ENCODE measurements at regions not wholly inside any gene's neighbourhood (a gene's known extent, or its start where the extent isn't known, plus 50 kb on each side); places are given as distances from the start of the nearest gene placed in this dataset.
"Not testable (repeated sequence)": the region's sequence is repeated elsewhere in the genome, so short reads cannot be mapped to it uniquely, and the experiment has no call there.

DNA sequence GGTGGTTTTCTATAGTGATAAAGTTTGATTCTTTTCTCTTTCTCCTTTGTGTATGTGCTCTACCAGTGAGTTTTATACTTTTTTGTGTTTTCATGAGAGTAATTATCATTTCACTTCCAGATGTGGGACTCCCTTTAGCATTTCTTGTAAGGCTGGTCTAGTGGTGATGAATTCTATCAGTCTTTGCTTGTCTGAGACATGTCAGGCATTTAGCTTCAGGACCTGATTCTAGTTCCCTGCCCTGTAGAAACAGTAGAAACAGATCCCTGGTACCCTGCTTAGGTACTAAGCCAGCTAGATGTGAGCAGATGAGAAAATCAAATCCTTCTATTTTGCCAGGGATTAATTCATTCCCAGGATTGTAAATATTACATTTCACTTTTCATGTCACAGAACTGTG, 203.7 kb downstream of the ALG10 start:
- DNase-seq (ENCODE audit: low read depth) = not testable (repeated sequence)

DNA sequence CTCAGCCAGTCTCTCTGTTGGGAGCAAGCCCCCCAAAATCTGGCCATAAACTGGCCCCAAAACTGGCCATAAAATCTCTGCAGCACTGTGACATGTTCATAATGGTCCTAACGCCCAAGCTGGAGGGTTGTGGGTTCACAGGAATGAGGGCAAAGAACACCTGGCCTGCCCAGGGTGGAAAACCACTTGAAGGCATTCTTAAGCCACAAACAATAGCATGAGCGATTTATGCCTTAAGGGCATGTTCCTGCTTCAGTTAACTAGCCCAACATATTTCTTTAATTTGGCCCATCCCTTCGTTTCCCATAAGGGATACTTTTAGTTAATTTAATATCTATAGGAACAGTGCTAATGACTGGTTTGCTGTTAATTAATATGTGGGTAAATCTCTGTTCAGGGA, 205.8 kb downstream of the ALG10 start:
- not testable (repeated sequence) for DNase-seq (ENCODE audit: low read depth)

DNA sequence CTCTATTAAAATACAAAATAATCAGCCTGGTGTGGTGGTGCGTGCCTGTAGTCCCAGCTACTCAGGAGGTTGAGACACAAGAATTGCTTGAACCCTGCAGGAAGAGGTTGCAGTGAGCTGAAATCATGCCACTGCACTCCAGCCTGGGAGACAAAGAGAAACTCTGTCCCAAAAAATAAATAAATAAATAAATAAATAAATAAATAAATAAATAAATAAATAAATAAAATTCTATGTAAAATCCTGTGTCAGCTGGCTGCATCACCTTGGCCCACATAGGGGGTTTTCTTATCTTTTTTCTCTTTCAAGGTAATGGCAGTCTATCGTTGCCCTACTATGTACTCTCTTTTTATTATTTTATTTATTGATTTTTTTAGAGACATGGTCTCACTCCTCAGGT, 206.7 kb downstream of the ALG10 start:
- DNase-seq (ENCODE audit: low read depth) = not testable (repeated sequence)

DNA sequence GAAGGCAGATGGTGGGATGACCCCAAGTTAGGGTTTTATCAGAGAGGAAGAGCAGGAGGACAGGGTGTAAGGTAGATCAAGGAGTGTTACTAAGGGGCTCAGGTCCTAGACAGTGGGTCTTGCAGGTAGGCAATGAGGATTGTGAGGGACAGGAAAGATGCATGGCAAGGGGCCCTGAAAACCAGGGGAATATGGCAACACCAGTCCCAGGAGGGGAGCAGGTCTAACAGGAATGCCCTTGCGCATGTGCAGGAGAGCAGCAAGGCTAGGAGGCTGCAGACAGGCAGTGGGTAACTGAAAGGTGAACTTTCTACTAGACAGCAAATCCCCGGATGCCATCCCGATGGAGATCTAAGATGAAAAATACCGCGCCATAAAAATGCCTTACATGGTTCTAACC, 211.3 kb downstream of the ALG10 start:
- no peak for DNase-seq (ENCODE audit: low read depth)

DNA sequence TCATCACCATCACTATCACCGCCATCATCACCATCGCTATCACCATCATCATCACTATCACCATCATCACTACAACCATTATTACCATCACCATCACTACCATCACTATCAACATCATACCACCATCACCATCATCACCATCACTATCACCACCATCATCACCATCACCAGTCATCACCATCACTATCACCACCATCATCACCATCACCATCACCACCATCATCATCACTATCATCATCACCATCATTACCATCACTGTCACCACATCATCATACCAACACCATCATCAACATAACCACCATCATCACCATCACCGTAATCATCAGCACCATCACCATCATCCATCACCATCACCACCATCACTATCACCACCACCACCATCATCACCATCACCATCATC, 213.8 kb downstream of the ALG10 start:
- no peak for DNase-seq (ENCODE audit: low read depth)

DNA sequence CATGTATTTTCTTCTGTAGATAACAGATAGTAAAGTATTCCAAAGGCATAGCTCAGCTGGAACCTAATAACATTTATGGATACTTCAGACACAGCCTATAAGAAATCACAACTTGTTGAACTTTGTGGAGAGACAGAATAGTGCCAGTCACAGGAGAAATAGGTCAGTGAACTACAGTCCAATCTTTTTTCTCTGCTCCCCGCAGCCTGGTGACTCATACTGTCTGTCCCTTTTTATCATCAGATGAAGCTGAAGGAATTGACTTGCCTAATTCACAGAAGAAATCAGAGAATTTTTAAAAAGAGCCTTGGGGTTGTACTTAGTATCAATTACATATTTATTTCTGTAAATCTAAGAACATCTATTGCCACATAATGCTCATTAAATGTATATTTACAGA, 222.3 kb downstream of the ALG10 start:
- no peak for DNase-seq (ENCODE audit: low read depth)

DNA sequence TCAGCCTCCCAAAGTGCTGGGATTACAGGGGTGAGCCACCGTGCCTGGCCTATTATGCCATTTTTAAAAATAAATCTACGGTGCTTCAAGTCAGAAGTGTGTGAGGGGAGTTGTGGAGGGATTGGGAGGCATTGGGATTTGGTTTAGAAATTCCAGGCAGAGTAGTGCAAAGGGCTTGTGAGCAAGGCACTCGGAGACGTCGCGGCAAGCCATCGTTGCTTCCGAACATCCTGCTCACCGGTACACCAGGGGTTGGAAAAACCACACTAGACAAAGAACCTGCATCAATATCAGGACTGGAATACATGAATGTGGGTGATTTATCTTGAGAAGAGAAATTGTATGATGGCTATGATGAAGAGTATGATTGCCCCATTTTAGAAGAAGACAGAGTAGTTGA, 227.0 kb downstream of the ALG10 start:
- no peak for DNase-seq (ENCODE audit: low read depth)

DNA sequence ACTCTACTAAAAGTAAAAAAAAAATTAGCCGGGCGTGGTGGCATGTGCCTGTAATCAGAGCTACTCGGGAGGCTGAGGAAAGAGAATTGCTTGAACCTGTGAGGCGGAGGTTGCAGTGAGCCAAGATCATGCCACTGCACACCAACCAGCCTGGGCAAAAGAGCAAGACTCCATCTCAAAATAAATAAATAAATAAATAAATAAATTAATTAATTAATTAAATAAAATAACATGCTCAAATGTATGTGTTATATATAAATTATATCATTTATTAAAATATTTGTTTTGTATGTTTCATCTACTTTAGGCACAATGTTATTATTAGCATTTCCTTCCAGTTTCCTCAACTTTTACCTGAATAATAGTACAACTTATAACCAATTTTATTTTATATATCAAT, 229.6 kb downstream of the ALG10 start:
- DNase-seq (ENCODE audit: low read depth) = not testable (repeated sequence)

DNA sequence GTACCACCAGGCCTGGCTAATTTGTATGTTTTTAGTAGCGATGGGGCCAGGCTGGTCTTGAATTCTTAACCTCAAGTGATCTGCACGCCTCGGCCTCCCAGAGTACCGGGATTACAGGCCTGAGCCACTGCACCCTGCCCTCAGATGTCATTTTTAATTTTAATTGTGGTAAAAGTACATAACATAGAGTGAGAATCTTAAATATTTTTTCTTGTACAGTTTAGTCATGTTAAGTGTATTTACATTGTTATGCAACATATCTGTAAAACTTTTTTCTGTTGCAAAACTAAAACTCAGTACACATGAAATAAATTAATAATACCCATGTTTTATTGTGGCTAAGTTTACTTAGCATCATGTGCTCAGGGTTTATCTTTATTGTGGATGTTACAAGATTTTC, 231.4 kb downstream of the ALG10 start:
- no peak for DNase-seq (ENCODE audit: low read depth)

DNA sequence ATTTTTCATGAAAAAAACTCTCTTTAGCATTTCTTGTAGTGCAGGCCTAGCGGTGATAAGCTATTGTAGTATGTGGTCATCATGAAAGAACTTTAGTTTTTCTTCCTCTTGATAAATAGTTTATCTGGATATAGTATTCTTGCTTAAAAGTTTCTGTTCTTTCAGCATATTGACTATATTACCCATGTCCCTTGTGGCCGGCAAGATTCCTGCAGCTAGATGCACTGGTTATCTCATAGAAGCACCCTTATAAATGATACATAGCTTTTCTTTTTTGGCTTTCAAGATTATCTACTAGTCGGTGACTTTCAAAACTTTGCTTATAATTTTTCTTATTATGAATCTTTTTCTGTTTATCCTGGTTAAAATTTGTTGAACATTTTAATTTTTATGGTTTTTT, 234.8 kb downstream of the ALG10 start:
- no peak for DNase-seq (ENCODE audit: low read depth)

DNA sequence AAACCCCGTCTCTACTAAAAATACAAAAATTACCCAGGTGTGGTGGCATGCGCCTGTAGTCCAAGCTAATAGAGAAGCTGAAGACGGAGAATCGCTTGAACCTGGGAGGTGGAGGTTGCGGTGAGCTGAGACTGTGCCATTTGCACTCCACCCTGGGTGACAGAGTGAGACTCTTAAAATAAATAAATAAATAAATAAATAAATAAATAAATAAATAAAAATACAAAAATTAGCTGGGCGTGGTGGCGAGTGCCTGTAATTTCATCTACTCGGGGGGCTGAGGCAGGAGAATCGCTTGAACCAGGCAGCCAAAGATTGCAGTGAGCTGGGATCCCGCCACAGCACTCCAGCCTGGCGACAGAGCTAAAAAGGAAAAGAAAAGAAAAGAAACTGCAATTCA, 239.8 kb downstream of the ALG10 start:
- not testable (repeated sequence) for DNase-seq (ENCODE audit: low read depth)

DNA sequence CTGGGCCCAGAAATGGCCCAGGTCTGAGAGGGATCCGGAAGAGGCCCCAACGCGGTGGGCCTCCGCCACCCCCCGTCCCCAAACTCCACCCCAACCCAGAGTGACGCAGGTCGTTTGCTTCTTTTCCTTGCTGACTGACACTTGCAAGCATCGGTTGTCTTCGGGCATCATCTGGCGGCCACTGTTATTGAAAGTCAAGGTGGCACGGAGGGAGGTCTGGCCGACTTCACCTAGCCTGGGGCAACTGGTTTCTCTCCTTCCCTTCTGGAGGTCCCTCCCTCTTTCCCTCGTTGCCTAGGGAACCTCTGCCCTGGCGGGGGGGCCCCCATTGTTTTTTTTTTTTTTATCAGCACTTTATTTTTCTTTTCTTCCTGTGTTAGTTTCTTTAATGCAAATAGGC, 241.8 kb downstream of the ALG10 start:
- no peak for DNase-seq (ENCODE audit: low read depth)

DNA sequence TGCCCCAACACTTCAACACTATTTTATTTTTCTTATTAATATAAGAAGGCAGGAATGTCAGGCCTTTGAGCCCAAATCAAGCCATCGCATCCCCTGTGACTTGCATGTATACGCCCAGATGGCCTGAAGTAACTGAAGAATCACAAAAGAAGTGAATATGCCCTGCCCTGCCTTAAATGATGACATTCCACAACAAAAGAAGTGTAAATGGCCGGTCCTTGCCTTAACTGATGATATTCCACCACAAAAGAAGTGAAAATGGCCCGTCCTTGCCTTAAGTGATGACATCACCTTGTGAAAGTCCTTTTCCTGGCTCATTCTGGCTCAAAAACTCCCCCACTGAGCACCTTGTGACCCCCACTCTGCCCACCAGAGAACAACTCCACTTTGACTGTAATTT, 251.4 kb downstream of the ALG10 start:
- not testable (repeated sequence) for DNase-seq (ENCODE audit: low read depth)

DNA sequence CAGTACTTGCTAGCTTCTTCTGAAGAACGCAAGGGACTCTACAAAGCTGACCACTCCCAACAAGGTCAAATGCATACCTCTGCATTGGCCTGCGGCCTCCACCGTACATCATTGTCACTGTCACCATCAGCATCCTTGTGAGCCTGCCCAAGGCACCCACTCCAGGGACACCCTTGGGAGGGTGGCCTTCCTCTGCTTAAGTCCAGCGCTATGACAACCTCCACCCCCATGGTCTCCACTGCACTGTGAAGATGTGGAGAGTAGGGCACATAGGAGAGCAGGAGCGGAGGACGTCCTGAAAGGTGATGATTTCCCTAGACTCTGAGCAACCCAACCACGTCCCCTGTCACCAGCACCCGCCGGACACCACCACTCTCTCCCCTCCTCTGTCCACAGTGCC, 252.8 kb downstream of the ALG10 start:
- DNase-seq (ENCODE audit: low read depth) = no peak

DNA sequence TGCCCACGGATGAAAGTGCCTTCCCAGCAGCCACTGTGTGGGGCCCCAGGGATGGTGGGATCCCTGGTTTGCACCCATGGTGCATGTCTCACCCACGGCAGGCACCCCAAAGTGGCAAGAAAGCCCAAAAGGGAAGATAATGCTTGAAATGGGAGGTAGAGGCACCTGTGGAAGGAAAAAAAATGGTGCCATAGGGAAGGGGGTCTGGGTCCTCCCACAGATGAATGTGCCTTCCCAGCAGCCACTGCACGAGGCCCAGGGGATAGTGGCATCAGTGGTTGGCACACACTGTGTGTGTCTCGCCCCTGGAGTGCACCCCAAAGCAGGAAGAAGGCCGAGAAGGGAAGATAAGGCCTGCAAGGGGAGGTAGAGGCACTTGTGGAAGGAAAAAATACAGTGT, 264.2 kb downstream of the ALG10 start:
- no peak for DNase-seq (ENCODE audit: low read depth)

DNA sequence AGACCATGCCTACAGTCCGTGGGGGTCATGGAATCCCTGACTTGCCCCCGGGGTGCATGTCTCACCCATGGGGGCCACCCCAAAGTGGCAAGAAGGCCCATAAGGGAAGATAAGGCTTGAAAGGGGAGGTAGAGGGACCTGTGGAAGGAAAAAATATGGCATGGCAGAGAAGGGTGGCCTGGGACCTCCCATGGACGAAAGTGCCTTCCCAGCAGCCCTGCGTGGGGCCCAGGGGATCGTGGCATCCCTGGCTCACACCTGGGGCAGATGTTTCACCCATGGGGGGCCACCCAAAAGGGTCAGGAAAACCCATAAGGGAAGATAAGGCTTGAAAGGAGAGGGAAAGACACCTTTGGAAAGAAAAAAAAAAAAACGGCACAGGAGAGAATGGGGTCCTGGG, 264.6 kb downstream of the ALG10 start:
- no peak for DNase-seq (ENCODE audit: low read depth)

DNA sequence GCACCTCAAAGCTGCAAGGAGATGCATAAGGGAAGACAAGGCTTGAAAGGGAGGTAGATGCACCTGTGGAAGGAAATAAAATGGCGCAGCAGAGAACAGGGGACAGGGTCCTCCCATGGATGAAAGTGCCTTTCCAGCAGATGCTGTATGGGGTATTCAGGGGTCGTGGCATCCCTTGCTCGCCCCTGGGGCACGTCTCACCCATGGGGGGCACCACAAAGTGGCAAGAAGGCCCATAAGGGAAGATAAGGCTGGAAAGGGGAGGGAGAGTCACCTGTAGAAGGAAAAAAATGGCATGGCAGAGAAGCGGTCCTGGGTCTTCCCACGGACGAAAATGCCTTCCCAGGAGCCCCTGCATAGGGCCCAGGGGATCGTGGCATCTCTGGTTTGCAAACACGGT, 265.1 kb downstream of the ALG10 start:
- no peak for DNase-seq (ENCODE audit: low read depth)

DNA sequence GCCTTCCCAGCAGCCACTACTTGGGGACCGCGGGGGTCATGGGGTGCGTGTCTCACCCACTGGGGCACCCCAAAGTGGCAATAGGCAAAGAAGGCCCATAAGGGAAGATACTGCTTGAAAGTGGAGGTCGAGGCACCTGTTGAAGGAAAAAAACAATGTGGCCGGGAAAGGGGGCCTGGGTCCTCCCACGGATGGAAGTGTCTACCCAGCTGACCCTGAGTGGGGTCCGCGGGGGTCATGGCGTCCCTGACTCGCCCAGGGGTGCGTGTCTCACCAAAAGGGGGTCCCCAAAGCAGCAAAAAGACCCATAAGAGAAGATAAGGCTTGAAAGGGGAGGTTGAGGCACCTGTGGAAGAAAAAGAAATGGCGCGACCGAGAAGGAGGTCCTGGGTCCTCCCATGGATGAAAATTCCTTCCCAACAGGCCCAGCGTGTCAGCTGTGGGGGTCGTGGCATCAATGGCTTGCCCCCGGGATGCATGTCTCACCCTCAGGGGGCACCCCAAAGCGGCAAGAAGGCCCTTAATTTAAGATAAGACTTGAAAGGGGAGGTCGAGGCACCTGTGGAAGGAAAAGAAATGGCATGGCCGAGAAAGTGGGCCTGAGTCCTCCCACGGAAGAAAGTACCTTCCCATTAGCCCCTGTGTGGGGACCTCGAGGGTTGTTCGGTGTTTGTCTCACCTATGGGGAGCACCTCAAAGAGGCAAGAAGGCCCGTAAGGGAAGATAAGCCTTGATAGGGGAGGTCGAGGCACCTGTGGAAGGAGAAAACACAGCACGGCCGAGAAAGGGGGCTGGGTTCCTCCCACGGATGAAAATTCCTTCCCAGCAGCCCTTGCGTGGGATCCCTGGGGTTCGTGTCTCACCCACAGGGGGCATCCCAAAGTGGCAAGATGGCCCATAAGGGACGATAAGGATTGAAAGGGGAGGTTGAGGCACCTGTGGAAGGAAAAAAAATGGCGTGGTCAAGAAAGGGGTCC, 266.0 kb downstream of the ALG10 start:
- DNase-seq (ENCODE audit: low read depth) = no peak

DNA sequence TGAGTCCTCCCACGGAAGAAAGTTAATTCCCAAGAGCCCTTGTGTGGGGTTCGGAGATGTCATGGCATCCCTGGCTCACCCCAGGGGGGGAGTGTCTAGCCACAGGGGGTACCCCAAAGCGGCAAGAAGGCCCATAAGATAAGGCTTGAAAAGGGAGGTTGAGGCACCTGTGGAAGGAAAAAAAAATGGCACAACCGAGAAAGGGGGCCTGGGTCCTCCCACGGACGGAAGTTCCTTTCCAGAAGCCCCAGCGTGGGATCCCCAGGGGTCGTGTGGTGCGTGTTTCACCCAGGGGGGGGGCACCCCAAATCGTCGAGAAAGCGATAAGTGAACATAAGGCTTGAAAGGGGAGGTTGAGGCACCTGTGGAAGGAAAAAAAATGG, 266.7 kb downstream of the ALG10 start:
- DNase-seq (ENCODE audit: low read depth) = no peak

DNA sequence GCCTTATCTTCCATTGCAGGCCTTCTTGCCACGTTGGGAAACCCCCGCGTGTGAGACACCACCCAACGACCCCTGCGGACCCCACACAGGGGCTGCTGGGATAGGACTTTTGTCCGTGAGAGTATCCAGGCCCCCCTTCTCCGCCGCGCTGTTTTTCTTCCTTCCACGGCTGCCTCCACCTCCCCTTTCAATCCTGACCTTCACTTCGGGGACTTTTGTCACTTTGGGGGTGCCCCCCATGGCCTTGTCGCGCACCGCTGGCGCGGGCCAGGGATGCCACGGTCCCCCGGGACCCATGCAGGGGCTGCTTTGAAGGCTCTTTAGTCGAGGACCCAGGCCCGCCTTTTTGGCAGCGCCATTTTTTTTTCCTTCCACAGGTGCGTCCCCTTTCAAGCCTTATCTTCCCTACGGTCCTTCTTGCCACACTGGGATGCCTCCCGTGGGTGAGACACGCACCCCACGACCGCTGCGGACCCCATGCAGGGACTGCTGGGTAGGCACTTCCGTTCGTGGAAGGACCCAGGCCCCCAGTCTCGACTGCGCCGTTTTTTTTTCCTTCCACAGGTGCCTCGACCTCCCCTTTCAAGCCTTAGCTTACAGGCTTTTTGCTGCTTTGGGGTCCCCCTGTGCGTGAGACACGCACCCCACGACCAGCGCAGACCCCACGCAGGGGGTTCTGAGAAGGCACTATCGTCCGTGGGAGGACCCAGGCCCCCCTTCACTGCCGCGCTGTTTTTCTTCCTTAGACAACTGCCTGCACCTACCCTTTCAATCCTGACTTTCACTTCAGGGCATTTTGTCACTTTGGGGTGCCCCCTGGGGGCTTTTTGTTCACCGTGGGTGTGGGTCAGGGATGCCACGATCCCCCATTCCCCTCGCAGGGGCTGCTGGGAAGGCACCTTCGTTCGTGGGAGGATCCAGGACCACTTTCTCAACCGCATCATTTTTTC, 267.4 kb downstream of the ALG10 start:
- no peak for DNase-seq (ENCODE audit: low read depth)

DNA sequence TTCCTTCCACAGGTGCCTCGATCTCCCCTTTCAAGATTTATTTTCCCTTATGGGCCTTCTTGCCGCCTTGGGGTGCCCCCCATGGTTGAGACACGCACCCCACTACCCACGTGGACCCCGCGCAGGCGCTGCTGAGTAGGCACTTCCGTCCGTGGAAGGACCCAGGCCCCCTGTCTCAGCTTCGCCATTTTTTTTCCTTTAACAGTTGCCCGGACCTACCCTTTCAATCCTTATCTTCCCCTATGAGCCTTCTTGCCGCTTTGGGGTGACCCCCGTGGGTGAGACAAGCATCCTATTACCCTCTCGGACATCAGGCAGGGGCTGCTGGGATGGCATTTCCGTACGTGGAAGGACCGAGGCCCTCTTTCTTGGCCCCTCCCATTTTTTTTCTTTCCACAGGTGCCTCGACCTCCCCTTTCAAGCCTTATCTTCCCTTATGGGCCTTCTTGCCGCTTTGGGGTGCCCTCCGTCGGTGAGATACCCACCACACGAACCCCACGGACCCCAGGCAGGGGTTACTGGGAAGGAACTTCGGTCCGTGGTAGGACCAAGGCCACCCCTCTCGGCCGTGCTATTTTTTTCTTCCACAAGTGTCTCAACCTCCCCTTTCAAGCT, 268.2 kb downstream of the ALG10 start:
- DNase-seq (ENCODE audit: low read depth) = no peak

DNA sequence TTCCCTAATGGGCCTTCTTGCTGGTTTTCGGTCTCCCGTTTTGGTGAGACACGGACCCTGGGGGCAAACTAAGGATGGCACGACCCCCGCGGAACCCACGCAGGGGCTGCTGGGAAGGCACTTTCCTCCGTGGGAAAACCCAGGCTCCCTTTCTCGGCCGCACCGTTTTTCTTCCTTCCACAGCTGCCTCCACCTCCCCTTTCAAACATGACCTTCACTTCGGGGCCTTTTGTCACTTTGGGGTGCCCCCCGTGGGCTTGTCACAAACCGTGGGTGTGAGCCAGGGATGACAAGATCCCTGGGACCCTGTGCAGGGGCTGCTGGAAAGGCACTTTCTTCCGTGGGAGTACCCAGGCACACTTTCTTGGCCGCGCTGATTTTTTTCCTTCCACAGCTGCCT, 268.7 kb downstream of the ALG10 start:
- no peak for DNase-seq (ENCODE audit: low read depth)

All from HS-27A (cell line).